HG03196 (cell line): ENCODE measurements at regions not wholly inside any gene's neighbourhood (a gene's known extent, or its start where the extent isn't known, plus 50 kb on each side); places are given as distances from the start of the nearest gene placed in this dataset.
"Not testable (repeated sequence)": the region's sequence is repeated elsewhere in the genome, so short reads cannot be mapped to it uniquely, and the experiment has no call there.

ENCODE experiments used
- ATAC-seq: cut with Tn5 transposase; IDR thresholded peaks from one replicate; pipeline ENCODE4 v1.9.1; 2021; ENCODE audit not compliant: unreplicated experiment

- no peak for ATAC-seq
Observed at GRCh38 chr9:104980039-104980654, 52.2 kb upstream of the ABCA1 start.

GRCh38 chr9:104981543-104982129, 53.7 kb upstream of the ABCA1 start:
- no peak for ATAC-seq

DNA sequence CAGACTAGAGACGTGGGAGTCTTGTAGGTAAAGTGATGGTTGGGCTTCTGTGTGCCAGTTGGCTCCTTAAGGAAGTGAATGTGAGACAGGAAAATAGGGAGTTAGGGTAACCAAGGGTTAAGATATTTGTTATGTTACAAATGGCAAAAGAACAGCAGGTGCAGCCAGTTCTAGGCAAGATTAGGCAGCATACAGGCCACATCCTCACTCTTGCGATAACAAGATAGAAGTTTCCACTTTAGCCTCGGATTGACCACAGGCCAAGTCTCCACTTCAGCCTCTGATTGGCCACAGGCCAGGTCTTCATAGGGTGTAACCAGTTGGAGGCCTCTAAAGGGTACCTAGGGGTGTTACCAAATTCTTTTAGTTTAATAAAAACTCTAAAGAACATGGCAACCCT, 54.6 kb upstream of the ABCA1 start:
- ATAC-seq = no peak

DNA sequence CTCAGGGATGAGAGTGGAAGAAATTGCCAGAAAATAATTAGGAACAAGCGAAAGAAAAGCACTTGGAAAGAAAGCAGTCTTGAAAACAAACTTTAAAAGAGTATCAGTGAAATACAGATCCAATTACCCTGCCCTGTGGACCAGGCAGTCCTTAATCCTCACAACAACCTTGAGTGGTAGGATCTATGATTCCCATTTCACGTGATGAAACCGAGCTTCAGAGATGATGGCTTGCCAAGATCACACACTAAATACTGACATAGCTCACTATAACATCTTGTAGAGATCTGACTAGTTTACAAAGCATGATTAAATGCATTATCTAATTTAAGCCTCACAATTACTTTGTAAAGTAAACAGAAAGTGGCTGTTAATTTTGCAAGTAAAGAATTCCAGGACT, 55.5 kb upstream of the ABCA1 start:
- no peak for ATAC-seq

GRCh38 chr9:104984121-104984520, 56.2 kb upstream of the ABCA1 start:
- no peak for ATAC-seq

DNA sequence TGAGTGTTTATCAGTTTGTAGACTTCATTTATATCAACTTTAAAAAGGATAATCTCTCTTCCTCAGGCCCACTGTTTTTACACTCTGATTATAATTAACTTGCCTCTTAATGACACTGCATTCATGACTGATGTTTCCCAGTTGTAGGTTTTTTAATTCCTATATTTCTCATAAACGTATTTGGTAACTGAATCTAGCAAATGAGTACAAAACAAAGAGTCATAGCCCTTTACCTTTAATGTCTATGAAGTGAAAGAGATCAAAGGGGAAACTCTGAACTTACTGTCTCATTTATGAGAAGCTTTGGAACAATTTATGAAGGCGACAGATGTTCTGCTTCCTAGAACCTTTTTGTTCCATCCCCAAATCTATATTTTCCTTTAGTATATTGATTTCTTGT, 56.6 kb upstream of the ABCA1 start:
- ATAC-seq = no peak

- ATAC-seq = no peak
Observed at GRCh38 chr9:104984948-104985347, 57.0 kb upstream of the ABCA1 start.

- ATAC-seq = no peak
Observed at GRCh38 chr9:104986096-104986495, 58.1 kb upstream of the ABCA1 start.

DNA sequence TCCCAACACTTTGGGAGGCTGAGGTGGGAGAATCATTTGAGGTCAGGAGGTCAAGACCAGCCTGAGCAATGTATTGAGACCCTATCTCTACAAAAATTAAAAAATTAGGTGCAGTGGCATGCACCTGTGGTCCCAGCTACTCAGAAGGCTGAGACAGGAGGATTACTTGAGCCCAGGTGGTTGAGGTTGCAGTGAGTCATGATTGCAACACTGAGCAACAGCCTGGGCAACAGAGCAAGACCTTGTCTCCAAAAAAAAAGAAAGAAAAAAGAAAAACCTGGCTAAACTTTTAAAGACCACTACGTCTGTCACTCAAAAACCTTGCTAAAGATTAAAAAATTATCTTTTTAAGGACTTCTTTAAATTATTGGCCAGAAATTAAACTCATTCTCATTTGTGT, 59.8 kb upstream of the ABCA1 start:
- no peak for ATAC-seq

DNA sequence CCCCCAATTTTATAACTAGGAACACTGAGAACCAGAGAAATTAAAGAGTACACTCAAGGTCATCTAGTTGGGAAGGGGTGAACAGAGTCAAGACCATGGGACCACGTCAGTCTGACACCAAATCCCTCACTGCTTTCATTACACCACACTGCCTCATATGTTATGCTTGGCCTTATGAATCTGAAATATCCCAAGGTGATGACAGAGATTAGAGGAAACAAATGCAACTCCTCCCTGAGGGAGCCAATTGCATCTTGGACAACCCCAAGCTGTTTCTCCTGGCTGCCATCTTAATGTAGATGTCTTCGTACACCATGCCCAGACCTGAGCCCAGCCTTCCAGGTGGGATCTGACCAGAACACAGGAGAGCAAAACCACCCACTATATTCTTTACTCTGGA, 60.6 kb upstream of the ABCA1 start:
- no peak for ATAC-seq

DNA sequence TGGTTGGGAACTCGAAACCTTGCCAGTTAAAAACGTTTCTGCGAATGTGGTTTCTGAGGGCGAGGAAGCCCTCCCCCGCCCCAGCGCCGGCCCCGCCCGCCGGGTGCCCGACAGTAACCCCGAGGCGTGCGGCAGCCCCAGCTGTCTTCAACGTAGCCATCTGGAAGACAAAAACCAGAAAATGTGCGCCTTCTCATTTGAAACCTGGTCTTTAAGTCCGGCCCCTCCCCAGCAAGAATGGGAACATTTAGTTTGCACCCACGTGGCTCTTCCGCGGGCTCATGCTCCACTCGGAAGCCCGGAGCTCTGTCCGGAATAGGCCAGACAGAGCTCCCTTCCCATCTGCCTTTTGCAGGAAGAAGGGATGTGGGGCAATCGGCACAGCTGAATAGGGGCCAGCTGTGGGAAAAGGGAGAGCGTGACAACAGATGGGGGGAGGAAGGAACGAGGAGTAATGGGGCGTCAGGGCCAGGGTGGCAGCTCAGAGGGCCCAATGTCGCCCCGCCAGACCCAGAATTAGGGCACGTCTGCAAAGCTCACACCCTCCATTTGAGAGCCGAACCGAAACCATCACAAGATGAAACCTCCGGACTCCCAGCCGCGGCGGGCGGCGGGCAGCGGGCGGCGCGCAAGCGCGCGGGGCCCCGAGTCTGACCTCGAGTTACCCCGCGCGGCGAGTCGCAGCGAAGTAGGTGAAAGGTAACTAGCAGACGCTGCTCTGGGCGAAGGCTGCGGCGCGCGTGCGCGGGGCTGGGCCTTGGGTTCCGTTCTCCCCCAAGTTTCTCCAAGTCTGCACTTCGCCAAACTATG, 63.4 kb upstream of the ABCA1 start:
- peak; percentile 85 for ATAC-seq

DNA sequence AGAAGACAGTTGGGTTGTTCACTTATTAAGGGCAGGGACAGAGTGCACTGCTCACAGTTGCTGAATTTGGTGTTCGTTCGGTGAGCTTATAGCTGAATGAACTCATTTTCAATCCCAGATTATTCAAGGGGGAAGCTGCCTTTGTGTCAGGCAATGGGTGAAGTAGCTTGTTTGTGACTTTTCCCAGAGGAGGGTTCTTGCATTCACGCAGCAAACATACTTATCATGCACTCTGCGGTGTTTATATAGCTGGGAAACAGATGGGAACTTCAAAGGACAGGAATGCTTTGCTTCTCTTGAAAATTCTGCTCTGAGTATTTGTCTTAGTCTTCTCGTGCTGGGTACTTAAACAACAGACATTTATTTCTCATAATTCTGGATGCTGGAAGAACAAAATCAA, 64.7 kb upstream of the ABCA1 start:
- ATAC-seq = no peak

DNA sequence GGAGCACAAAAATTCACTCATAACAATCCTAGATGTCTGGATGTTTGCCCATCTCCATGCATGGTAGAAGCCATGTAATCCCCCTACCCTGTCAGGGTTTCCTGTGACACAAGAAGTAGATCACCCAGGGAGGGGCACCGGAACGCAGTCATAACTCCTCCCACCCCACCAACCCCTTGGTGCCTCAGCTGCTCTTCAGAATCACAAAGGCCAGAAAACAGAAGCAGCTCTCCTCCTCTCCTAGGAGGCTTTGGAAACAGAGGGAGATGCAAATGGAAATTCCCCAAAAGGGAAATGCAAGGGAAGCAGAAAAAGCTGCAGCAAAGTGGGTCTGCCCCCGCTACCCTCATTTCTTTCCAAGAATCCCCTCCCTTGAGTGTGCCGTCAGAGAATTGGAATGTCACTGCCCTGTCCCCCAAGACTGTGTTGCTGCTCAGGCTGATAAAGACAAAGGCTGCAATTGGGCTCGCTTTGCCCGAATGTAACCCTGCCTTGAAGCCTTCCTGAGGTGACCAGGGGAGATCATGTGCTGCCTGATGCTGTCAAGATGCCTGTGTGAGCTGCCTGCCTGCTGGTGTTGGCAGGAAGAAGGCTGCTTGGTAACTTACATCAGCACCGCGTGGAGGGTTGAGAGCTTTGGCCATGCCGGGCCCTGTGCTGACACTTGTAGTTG, 65.5 kb upstream of the ABCA1 start:
- ATAC-seq = no peak

DNA sequence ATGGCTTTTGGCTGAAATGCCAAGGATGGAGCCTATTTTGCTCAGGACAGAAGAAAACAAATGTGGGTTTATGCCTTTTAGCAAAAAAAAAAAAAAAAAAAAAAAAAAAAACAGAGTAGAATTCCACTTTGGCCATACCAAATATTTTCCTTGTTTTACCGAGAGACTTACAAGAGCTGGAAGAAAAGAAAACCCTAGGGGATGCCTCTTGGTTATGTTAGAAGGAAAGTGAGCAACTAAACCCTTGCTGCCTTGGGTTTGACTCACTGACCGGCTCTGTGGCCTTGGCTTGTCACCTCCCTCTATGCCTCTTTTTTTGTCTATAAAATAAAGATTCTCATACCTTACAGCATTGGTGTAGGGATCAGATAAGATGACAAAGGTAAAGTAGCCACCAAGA, 69.6 kb upstream of the ABCA1 start:
- no peak for ATAC-seq

- ATAC-seq = no peak
Observed at GRCh38 chr9:104999136-104999535, 71.2 kb upstream of the ABCA1 start.

DNA sequence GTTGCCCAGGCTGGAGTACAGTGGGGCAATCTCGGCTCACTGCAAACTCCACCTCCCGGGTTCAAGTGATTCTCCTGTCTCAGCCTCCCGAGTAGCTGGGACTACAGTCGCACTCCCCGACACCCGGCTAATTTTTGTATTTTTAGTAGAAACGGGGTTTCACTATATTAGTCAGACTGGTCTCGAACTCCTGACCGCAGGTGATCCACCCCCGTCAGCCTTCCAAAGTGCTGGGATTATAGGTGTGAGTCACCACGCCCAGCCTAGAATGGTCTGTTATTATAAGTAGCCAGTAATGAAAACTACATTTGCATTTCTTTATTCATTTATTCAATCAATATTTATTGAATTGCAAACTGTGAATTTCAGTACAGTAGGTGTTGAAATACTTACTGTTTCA, 72.6 kb upstream of the ABCA1 start:
- not testable (repeated sequence) for ATAC-seq

DNA sequence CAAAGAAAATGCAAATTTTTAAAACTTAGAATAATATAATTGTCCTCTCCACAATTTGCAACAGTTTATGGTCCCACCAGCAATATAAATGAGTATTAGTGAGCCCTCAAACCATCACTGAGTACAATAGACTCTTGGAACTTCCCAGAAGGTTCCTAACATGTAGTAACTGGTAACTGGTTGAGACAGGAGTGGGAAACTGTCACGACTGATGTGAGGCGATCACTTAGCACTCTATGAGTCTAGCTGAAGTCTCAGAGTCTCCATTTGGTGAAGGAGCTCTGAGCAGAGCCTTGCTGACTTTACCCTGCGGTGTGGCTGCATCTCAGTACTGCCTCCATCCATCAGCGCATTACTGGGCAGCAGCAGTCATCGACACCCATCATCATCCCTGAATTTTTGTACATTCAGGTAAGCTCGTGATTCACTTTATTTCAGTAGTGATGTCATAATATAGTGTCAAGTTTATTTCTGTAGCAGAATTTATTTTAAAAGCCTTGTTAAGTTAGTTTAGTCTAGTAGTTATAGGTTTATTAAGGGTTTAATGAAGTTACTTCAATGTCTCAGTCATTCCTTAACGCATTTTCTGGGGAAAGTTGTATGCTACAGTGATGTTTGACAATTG, 76.6 kb upstream of the ABCA1 start:
- no peak for ATAC-seq

DNA sequence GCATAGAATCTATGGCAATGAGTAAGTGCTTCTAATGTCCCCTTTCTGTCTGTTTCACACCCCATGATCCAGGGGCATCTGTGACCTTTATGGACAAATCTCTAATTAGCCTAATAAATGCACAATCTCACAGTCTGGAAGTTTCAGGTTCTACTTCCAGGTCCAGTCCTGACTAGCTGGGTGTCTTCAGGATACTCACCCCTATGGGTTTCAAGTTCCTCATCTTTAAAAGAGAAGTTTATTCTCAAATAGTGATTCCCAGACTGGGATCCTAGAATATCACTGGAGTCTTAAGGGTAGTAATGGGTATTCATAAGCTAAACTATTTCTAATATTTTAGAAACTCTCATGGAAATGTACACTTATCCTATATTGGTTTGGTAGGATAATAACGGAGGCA, 77.2 kb upstream of the ABCA1 start:
- no peak for ATAC-seq

GRCh38 chr9:105006514-105006913, 78.6 kb upstream of the ABCA1 start:
- no peak for ATAC-seq

- no peak for ATAC-seq
Observed at GRCh38 chr9:105007143-105007542, 79.2 kb upstream of the ABCA1 start.

- not testable (repeated sequence) for ATAC-seq
Observed at GRCh38 chr9:105010089-105010488, 82.1 kb upstream of the ABCA1 start.
